GM12864 (cell line): ENCODE measurements at regions not wholly inside any gene's neighbourhood (a gene's known extent, or its start where the extent isn't known, plus 50 kb on each side); places are given as distances from the start of the nearest gene placed in this dataset.

ENCODE experiments used
- DNase-seq: peaks from one replicate; pipeline ENCODE4 v3.0.0-alpha.2; 2011; ENCODE audit warnings: low read depth
- H3K4me3 ChIP-seq: 2 replicates; pipeline ENCODE4 v1.5.1; 2011; ENCODE audit warnings: mild to moderate bottlenecking, low read depth, low read length, control low read depth
- TF ChIP-seq, protein P1 (sequence below): IDR thresholded peaks from 2 replicates; pipeline ENCODE4 v1.5.1; 2011; ENCODE audit warnings: low read depth, mild to moderate bottlenecking, moderate library complexity, low read length, control low read depth, inconsistent platforms; ENCODE audit errors: missing control alignments

DNA sequence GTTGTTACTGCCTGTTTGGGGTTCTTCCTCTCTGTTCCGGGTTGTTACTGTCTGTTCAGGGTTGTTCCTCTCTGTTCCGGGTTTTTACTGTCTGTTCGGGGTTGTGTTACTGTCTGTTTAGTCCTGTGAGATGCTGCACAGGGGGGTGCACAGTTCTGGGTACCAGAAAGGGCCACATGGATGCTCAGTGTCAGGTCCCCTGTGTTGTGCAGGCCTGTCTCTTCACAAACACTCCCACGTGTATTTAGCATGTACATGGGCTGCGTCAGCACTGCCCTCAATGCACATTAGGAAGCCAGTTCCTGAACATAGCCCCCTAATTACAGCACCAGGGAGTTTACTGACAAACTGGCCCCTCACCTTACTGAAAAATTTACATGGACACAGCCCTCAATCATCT is 118.5 kb downstream of the DLL1 start:
- TF ChIP-seq, protein P1, sequence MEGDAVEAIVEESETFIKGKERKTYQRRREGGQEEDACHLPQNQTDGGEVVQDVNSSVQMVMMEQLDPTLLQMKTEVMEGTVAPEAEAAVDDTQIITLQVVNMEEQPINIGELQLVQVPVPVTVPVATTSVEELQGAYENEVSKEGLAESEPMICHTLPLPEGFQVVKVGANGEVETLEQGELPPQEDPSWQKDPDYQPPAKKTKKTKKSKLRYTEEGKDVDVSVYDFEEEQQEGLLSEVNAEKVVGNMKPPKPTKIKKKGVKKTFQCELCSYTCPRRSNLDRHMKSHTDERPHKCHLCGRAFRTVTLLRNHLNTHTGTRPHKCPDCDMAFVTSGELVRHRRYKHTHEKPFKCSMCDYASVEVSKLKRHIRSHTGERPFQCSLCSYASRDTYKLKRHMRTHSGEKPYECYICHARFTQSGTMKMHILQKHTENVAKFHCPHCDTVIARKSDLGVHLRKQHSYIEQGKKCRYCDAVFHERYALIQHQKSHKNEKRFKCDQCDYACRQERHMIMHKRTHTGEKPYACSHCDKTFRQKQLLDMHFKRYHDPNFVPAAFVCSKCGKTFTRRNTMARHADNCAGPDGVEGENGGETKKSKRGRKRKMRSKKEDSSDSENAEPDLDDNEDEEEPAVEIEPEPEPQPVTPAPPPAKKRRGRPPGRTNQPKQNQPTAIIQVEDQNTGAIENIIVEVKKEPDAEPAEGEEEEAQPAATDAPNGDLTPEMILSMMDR: no peak
- no peak overlapping the region for H3K4me3 ChIP-seq
- no peak for DNase-seq

- H3K4me3 ChIP-seq: no peak overlapping the region
- TF ChIP-seq, protein P1: no peak
- no peak for DNase-seq
Measured at GRCh38 chr6:170167657-170168159, 123.2 kb downstream of the DLL1 start.

DNA sequence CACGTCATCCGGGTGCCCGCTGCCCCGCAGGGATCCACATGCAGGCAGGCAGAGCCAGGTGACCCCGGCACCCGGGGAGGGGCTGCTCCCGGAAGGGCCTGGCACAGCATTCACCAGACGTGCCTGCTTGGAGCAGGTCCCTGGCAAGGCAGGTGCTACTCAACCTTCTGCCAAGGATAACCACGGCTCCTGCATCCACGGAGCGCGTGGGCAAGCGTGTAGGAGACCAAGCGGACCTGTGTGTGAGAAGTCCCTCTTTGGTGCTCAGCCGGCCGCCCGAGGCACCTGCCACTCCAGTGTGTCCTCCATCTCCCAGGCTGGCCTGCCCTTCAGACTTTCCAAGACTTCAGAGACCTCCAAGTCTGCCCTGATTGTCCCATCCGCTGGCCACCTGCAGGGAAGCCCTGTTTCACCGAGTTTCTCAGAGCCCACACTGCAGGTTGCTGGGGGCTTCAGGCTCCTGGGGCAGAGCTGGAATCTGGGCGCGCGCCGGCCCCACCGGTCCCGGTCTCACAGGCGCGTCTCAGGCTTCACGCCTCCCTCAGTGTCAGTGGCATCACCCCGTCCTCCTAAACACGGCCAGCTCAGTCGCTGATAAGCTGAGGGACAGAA is 124.3 kb downstream of the DLL1 start:
- H3K4me3 ChIP-seq: no peak overlapping the region
- DNase-seq: no peak
- TF ChIP-seq, protein P1: no peak

- no peak overlapping the region for H3K4me3 ChIP-seq
- TF ChIP-seq, protein P1: no peak
- DNase-seq: no peak
Measured at GRCh38 chr6:170165471-170166117, 125.3 kb downstream of the DLL1 start.

- no peak for DNase-seq
- TF ChIP-seq, protein P1: no peak
- H3K4me3 ChIP-seq: no peak overlapping the region
Measured at GRCh38 chr6:170165085-170165470, 125.8 kb downstream of the DLL1 start.

GRCh38 chr6:170164271-170164900 is 126.5 kb downstream of the DLL1 start:
- no peak overlapping the region for H3K4me3 ChIP-seq
- TF ChIP-seq, protein P1: no peak
- DNase-seq: no peak
